H1 (cell line): ENCODE measurements at regions not wholly inside any gene's neighbourhood (a gene's known extent, or its start where the extent isn't known, plus 50 kb on each side); places are given as distances from the start of the nearest gene placed in this dataset.

Experiments used
- KDM4A ChIP-seq: IDR thresholded peaks from one replicate; pipeline ENCODE4 v1.7.1; 2012; ENCODE audit warnings: low read depth, mild to moderate bottlenecking, moderate library complexity, low read length, inconsistent platforms; ENCODE audit not compliant: severe bottlenecking
- TF ChIP-seq, protein P1 (sequence below): IDR thresholded peaks from 2 replicates; pipeline ENCODE4 v1.6.1; 2012; ENCODE audit warnings: inconsistent platforms
- TF ChIP-seq, protein P2 (sequence below): IDR thresholded peaks from 2 replicates; pipeline ENCODE4 v1.6.1; 2011; ENCODE audit warnings: low read length, improper control_type of control experiment

DNA sequence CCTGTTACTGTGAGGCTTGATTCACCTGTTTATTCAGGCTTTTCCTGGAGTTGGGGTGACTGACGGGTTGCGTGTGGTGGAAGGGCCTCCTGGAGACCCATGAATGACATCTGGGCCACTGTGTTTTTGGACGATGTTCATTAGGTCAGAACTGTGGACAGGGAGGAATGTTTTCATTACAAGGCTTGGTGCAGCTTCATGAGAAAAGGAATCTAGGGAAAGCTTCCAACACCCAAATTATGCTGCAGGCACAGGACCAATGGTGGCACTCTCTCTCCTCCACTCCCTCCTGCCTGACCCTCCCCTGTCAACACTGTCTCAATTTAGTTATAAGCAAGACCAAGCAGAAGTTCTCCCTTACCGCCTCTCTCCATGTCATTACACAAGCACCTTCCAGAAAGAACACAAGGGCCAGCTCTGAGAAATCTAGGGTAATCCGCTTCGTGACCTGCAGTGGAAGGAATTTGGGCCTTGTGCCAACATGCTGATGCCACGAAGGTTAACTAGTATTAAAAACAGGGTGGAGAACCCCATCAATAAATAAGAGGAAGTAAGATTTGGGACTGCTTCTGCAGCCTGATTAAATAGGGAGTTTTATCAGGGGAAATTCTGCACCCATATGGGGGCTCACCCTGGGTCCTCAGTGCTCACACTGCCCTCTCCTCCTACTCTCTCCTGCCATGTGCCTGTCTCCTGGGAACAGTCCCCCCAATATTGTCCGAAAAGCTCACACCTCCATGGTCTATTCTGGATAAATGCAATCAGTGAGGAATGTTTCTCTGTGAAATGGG is 200.3 kb downstream of the KTN1 start (continued):
- TF ChIP-seq, protein P1, sequence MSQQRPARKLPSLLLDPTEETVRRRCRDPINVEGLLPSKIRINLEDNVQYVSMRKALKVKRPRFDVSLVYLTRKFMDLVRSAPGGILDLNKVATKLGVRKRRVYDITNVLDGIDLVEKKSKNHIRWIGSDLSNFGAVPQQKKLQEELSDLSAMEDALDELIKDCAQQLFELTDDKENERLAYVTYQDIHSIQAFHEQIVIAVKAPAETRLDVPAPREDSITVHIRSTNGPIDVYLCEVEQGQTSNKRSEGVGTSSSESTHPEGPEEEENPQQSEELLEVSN = no peak
- no peak for TF ChIP-seq KDM4A
- TF ChIP-seq, protein P2, sequence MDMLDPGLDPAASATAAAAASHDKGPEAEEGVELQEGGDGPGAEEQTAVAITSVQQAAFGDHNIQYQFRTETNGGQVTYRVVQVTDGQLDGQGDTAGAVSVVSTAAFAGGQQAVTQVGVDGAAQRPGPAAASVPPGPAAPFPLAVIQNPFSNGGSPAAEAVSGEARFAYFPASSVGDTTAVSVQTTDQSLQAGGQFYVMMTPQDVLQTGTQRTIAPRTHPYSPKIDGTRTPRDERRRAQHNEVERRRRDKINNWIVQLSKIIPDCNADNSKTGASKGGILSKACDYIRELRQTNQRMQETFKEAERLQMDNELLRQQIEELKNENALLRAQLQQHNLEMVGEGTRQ = no peak
